Tibial nerve (tissue), 3 donors: ENCODE measurements at regions not wholly inside any gene's neighbourhood (a gene's known extent, or its start where the extent isn't known, plus 50 kb on each side); places are given as distances from the start of the nearest gene placed in this dataset.

ENCODE experiments used
- POLR2A ChIP-seq, 2 donors: fragments of 450-650 bp; IDR thresholded peaks; one replicate each; pipeline ENCODE4 v1.6.1; 2017; ENCODE audit warnings: antibody characterized with exemption in 2 of 2, mild to moderate bottlenecking in 2 of 2, moderate library complexity in 2 of 2
- TF ChIP-seq, protein P1 (sequence below), 5 experiments: fragments of 200-600 bp in 3 of 5; fragments of 450-650 bp in 2 of 5; sonication (generic) in 3 of 5; IDR thresholded peaks; one replicate each; pipeline ENCODE4 v1.5.1; 2016 to 2019; ENCODE audit warnings: antibody characterized with exemption in 5 of 5, mild to moderate bottlenecking in 3 of 5, moderate library complexity in 2 of 5

DNA sequence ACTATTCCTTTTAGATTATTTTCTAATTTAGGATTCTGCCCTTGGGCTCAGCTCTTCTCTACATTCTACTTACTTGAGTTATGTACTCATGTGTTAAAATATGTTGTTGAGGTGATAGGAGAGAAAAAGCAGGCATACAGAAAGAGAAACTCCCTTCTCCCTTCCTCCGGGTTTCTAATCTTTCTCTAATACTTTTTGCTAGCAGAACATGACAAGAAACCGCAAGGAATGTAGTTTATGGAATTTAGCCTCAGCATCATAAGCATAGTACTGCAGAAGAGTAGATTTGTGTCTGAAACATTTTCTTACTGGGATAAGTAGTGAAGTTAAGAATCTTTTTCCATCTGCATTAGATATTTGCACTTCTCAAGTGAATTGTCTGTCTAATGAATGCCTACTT is 139.5 kb upstream of the CYLC2 start:
- TF ChIP-seq, protein P1, sequence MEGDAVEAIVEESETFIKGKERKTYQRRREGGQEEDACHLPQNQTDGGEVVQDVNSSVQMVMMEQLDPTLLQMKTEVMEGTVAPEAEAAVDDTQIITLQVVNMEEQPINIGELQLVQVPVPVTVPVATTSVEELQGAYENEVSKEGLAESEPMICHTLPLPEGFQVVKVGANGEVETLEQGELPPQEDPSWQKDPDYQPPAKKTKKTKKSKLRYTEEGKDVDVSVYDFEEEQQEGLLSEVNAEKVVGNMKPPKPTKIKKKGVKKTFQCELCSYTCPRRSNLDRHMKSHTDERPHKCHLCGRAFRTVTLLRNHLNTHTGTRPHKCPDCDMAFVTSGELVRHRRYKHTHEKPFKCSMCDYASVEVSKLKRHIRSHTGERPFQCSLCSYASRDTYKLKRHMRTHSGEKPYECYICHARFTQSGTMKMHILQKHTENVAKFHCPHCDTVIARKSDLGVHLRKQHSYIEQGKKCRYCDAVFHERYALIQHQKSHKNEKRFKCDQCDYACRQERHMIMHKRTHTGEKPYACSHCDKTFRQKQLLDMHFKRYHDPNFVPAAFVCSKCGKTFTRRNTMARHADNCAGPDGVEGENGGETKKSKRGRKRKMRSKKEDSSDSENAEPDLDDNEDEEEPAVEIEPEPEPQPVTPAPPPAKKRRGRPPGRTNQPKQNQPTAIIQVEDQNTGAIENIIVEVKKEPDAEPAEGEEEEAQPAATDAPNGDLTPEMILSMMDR (IDR thresholded peaks at IDR 0.05): no peak
- TF ChIP-seq POLR2A (IDR thresholded peaks at IDR 0.05): no peak
